IMR-90 (cell line): ENCODE measurements at regions not wholly inside any gene's neighbourhood (a gene's known extent, or its start where the extent isn't known, plus 50 kb on each side); places are given as distances from the start of the nearest gene placed in this dataset.

ENCODE experiments used
- ATAC-seq: fragments of 200-7000 bp; cut with Tn5 transposase; 2 replicates; pipeline ENCODE4 v1.9.1; 2020; ENCODE audit warnings: low read depth, mild to moderate bottlenecking, moderate library complexity
- BruUV-seq: library from RNA; stranded (reverse); fragments of 400-500 nt; replicated peaks from 2 replicates; lab custom pipeline; 2021; lab: Mats Ljungman, UMichigan
- CTCF ChIA-PET: fragments of 300-600 bp; formaldehyde crosslinking; extraction: SDS; loops from one replicate; lab custom pipeline; 2021; ENCODE audit warnings: antibody characterized with exemption; lab: Yijun Ruan, JAX
- POLR2A ChIA-PET: fragments of 300-600 bp; sonication (Branson Sonifier 250); formaldehyde crosslinking; loops from one replicate; lab custom pipeline; 2022; ENCODE audit warnings: antibody characterized with exemption; ENCODE audit not compliant: unreplicated experiment; lab: Charles Lee
- DNase-seq: peaks from one replicate; pipeline ENCODE4 v3.0.0; 2013
- H2AFZ ChIP-seq: replicated peaks from 2 replicates; pipeline ENCODE3; 2013; ENCODE audit warnings: low read length, mild to moderate bottlenecking; ENCODE audit not compliant: poor library complexity
- H2AK5ac ChIP-seq: 2 replicates; pipeline ENCODE4 v1.6.1; 2013; ENCODE audit warnings: low read depth, low read length, inconsistent platforms
- H2AK9ac ChIP-seq: replicated peaks from 2 replicates; pipeline ENCODE3; 2013; ENCODE audit warnings: mild to moderate bottlenecking, low read depth, low read length, moderate library complexity; ENCODE audit not compliant: poor library complexity
- H2BK120ac ChIP-seq: 2 replicates; pipeline ENCODE4 v1.6.1; 2013; ENCODE audit warnings: low read depth, low read length, inconsistent platforms
- H2BK15ac ChIP-seq: 3 replicates; pipeline ENCODE4 v1.6.1; 2013; ENCODE audit warnings: low read depth, low read length, inconsistent platforms
- H2BK20ac ChIP-seq: 2 replicates; pipeline ENCODE4 v1.6.1; 2013; ENCODE audit warnings: low read depth, mild to moderate bottlenecking, inconsistent platforms, low read length, moderate library complexity
- H2BK5ac ChIP-seq: 2 replicates; pipeline ENCODE4 v1.6.1; 2013; ENCODE audit warnings: mild to moderate bottlenecking, low read depth, low read length, inconsistent platforms; ENCODE audit not compliant: poor library complexity, severe bottlenecking
- H3K14ac ChIP-seq: replicated peaks from 2 replicates; pipeline ENCODE4 v1.6.1; 2013; ENCODE audit warnings: low read depth, low read length, inconsistent platforms
- H3K18ac ChIP-seq: 2 replicates; pipeline ENCODE4 v1.6.1; 2013; ENCODE audit warnings: low read depth, low read length, control low read depth
- H3K23ac ChIP-seq: 2 replicates; pipeline ENCODE4 v1.6.1; 2013; ENCODE audit warnings: low read depth, low read length, inconsistent platforms
- H3K27ac ChIP-seq: 2 replicates; pipeline ENCODE4 v1.5.1; 2013; ENCODE audit warnings: mild to moderate bottlenecking, control low read depth, low read length; ENCODE audit not compliant: insufficient read depth
- H3K27me3 ChIP-seq: 2 replicates; pipeline ENCODE4 v1.6.1; 2013; ENCODE audit warnings: low read length; ENCODE audit not compliant: control insufficient read depth, insufficient read depth
- H3K36me3 ChIP-seq: 2 replicates; pipeline ENCODE4 v1.6.1; 2013; ENCODE audit warnings: low read length, mixed read lengths; ENCODE audit not compliant: control insufficient read depth, insufficient read depth
- H3K4ac ChIP-seq: 2 replicates; pipeline ENCODE4 v1.6.1; 2013; ENCODE audit warnings: low read depth, low read length, inconsistent platforms
- H3K4me1 ChIP-seq: 2 replicates; pipeline ENCODE4 v1.6.1; 2013; ENCODE audit warnings: low read length, mixed read lengths; ENCODE audit not compliant: control insufficient read depth, insufficient read depth
- H3K4me2 ChIP-seq: 2 replicates; pipeline ENCODE4 v1.6.1; 2013; ENCODE audit warnings: low read depth, mild to moderate bottlenecking, control low read depth, low read length, moderate library complexity
- H3K4me3 ChIP-seq: 2 replicates; pipeline ENCODE4 v1.5.1; 2013; ENCODE audit warnings: low read depth, mild to moderate bottlenecking, control low read depth, low read length, moderate library complexity; ENCODE audit not compliant: insufficient read depth
- H3K56ac ChIP-seq: 2 replicates; pipeline ENCODE4 v1.6.1; 2013; ENCODE audit warnings: low read length, inconsistent platforms; ENCODE audit not compliant: insufficient read depth; ENCODE audit errors: extremely low read depth
- H3K79me1 ChIP-seq, 2 experiments: 2 replicates each; pipeline ENCODE4 v1.6.1; 2013; ENCODE audit warnings: low read length in 2 of 2, inconsistent platforms in 1 of 2, low read depth in 1 of 2
- H3K9ac ChIP-seq: 2 replicates; pipeline ENCODE4 v1.6.1; 2013; ENCODE audit warnings: low read depth, low read length, control low read depth
- H3K9me1 ChIP-seq: 2 replicates; pipeline ENCODE4 v1.6.1; 2013; ENCODE audit warnings: low read length, inconsistent platforms; ENCODE audit not compliant: insufficient read depth
- H3K9me3 ChIP-seq: 2 replicates; pipeline ENCODE4 v1.6.1; 2013; ENCODE audit warnings: low read length; ENCODE audit not compliant: control insufficient read depth, insufficient read depth
- H4K20me1 ChIP-seq: 2 replicates; pipeline ENCODE4 v1.6.1; 2013; ENCODE audit warnings: low read length, inconsistent platforms; ENCODE audit not compliant: insufficient read depth
- H4K5ac ChIP-seq: 2 replicates; pipeline ENCODE4 v1.6.1; 2013; ENCODE audit warnings: mild to moderate bottlenecking, low read depth, low read length, control low read depth
- H4K8ac ChIP-seq, 2 experiments: 2 replicates each; pipeline ENCODE4 v1.6.1; 2013; ENCODE audit warnings: low read depth in 2 of 2, low read length in 2 of 2, control low read depth in 1 of 2, inconsistent platforms in 1 of 2
- H4K91ac ChIP-seq: 2 replicates; pipeline ENCODE4 v1.6.1; 2013; ENCODE audit warnings: low read depth, low read length, inconsistent platforms; ENCODE audit not compliant: insufficient read depth
- BHLHE40 ChIP-seq: fragments of 150-350 bp; IDR thresholded peaks from 2 replicates; pipeline ENCODE4 v1.6.1; 2016; ENCODE audit warnings: mild to moderate bottlenecking, low read depth, low read length
- CTCF ChIP-seq: conservative IDR thresholded peaks from 2 replicates; pipeline ENCODE4 v1.5.1; 2012; ENCODE audit warnings: mild to moderate bottlenecking, low read depth, low read length, improper control_type of control experiment
- MAFK ChIP-seq: IDR thresholded peaks from 2 replicates; pipeline ENCODE4 v1.6.1; 2012; ENCODE audit warnings: low read depth, low read length, improper control_type of control experiment
- MAZ ChIP-seq: IDR thresholded peaks from 2 replicates; pipeline ENCODE4 v1.6.1; 2012; ENCODE audit warnings: low read depth, mild to moderate bottlenecking, low read length, improper control_type of control experiment, moderate library complexity, borderline replicate concordance
- MXI1 ChIP-seq: IDR thresholded peaks from 2 replicates; pipeline ENCODE4 v1.6.1; 2012; ENCODE audit warnings: low read depth, mild to moderate bottlenecking, low read length, moderate library complexity, borderline replicate concordance
- SMC3 ChIP-seq: fragments of 150-350 bp; IDR thresholded peaks from 2 replicates; pipeline ENCODE4 v1.6.1; 2016; ENCODE audit warnings: low read depth, mild to moderate bottlenecking, antibody characterized with exemption, low read length, moderate library complexity
- dilution Hi-C: fragments of 300-500 bp; cut with HindIII; formaldehyde crosslinking; loops from one replicate; pipeline ENCODE4 v1.14.3; 2018; ENCODE audit warnings: low sequenced_read_pairs; ENCODE audit not compliant: unreplicated experiment
- in situ Hi-C: fragments of 300-500 bp; cut with MboI; formaldehyde crosslinking; loops from 3 replicates; pipeline ENCODE4 v1.14.3; 2019; ENCODE audit warnings: low sequenced_read_pairs, inconsistent platforms, mixed read lengths
- intact Hi-C: fragments of 100-400 bp; cut with micrococcal nuclease; formaldehyde crosslinking; loops from 2 replicates; pipeline ENCODE4 v1.10.0; 2022

- Histone ChIP-seq H3K9me1 (no peaks in the 10 kb centered on the region), H3K79me1 (no peaks in the 10 kb centered on the region), H3K14ac (no peak overlapping the region), H2AFZ (no peak overlapping the region), H2BK120ac (no peak overlapping the region), H3K9me3 (no peaks in the 10 kb centered on the region), H3K56ac (no peak overlapping the region), H3K9ac (no peak overlapping the region), H4K8ac (no peak overlapping the region), H3K36me3 (no peaks in the 10 kb centered on the region), H4K91ac (no peak overlapping the region), H3K4me1 (no peaks in the 10 kb centered on the region), H3K18ac (no peak overlapping the region), H3K23ac (no peak overlapping the region), H3K4ac (no peak overlapping the region), H3K4me3 (no peak overlapping the region), H2BK20ac (no peak overlapping the region), H4K20me1 (no peaks in the 10 kb centered on the region), H2AK5ac (no peak overlapping the region), H2AK9ac (no peak overlapping the region), H2BK5ac (no peak overlapping the region), H4K5ac (no peak overlapping the region), H3K4me2 (no peak overlapping the region), H3K27ac (no peak overlapping the region), H2BK15ac (no peak overlapping the region), H3K27me3 (no peaks in the 10 kb centered on the region)
- ChIA-PET POLR2A (no interaction called here), CTCF (no interaction called here)
- TF ChIP-seq CTCF (no peak), BHLHE40 (no peak), SMC3 (no peak), MAZ (no peak), MXI1 (no peak), MAFK (no peak)
- no TSS peak for BruUV-seq
- ATAC-seq (no peak), DNase-seq (peak; percentile 12)
- dilution Hi-C loops: no loop called here
- in situ Hi-C loops: no loop called here
- intact Hi-C loops: no loop called here
Measured at GRCh38 chr4:114136069-114136468, 156.6 kb upstream of the ARSJ start.
